Neural crest cell (in vitro differentiated cells): ENCODE measurements at regions not wholly inside any gene's neighbourhood (a gene's known extent, or its start where the extent isn't known, plus 50 kb on each side); places are given as distances from the start of the nearest gene placed in this dataset.
A peak's percentile ranks its signal among the peaks of the same experiment; 100 is the strongest.

Experiments
- DNase-seq: peaks from one replicate; pipeline ENCODE4 v3.0.0; 2021; ENCODE audit warnings: low read depth, mixed read lengths, low spot score
- H3K27ac Mint-ChIP-seq: one replicate; pipeline ENCODE4 v1.8.0; 2021; ENCODE audit warnings: mild to moderate bottlenecking, mixed read lengths; ENCODE audit not compliant: unreplicated experiment
- H3K27me3 Mint-ChIP-seq: 2 replicates; pipeline ENCODE4 v1.8.0; 2021; ENCODE audit warnings: low read depth, mild to moderate bottlenecking, mixed read lengths
- H3K36me3 Mint-ChIP-seq: 2 replicates; pipeline ENCODE4 v1.8.0; 2021; ENCODE audit warnings: low read depth, mild to moderate bottlenecking, mixed read lengths
- H3K4me1 Mint-ChIP-seq: 2 replicates; pipeline ENCODE4 v1.8.0; 2021; ENCODE audit warnings: mixed read lengths
- H3K4me3 Mint-ChIP-seq: one replicate; pipeline ENCODE4 v1.8.0; 2021; ENCODE audit warnings: mild to moderate bottlenecking, mixed read lengths
- H3K9me3 Mint-ChIP-seq: 2 replicates; pipeline ENCODE4 v1.8.0; 2021; ENCODE audit warnings: mixed read lengths
- TF ChIP-seq, protein P1 (sequence below): fragments of 200-600 bp; sonication (generic); conservative IDR thresholded peaks from 2 replicates; pipeline ENCODE4 v1.5.0; 2021; ENCODE audit warnings: antibody characterized with exemption, mild to moderate bottlenecking

DNA sequence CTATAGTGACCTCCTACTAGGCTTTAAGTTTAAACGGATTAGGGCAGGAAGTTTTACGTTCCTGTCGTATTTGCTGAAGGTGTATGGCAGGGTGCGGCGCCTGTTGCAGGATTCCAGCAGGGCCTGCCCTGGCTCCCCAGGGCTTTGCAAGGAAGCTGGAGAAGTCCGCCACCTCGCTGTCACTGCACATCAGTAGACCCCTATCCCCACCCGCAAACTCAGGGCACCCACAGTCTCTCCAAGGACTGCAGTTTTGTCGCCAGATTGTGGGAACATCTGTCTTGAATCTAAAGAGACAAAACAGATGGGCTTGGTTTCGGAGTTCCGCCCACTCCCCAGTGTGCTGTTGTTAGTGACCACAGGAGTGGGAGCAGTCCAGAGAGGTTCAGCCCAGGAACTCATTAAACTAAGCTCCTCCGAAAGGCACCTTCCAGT, 110.8 kb downstream of the CDC7 start:
- Mint-ChIP-seq H3K27ac (no peak overlapping the region), H3K9me3 (peaks cover 8% of the 10 kb centered on the region), H3K36me3 (no peaks in the 10 kb centered on the region), H3K4me1 (peaks cover 12% of the 10 kb centered on the region), H3K4me3 (no peak overlapping the region), H3K27me3 (no peaks in the 10 kb centered on the region)
- TF ChIP-seq, protein P1, sequence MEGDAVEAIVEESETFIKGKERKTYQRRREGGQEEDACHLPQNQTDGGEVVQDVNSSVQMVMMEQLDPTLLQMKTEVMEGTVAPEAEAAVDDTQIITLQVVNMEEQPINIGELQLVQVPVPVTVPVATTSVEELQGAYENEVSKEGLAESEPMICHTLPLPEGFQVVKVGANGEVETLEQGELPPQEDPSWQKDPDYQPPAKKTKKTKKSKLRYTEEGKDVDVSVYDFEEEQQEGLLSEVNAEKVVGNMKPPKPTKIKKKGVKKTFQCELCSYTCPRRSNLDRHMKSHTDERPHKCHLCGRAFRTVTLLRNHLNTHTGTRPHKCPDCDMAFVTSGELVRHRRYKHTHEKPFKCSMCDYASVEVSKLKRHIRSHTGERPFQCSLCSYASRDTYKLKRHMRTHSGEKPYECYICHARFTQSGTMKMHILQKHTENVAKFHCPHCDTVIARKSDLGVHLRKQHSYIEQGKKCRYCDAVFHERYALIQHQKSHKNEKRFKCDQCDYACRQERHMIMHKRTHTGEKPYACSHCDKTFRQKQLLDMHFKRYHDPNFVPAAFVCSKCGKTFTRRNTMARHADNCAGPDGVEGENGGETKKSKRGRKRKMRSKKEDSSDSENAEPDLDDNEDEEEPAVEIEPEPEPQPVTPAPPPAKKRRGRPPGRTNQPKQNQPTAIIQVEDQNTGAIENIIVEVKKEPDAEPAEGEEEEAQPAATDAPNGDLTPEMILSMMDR: no peak
- no peak for DNase-seq

DNA sequence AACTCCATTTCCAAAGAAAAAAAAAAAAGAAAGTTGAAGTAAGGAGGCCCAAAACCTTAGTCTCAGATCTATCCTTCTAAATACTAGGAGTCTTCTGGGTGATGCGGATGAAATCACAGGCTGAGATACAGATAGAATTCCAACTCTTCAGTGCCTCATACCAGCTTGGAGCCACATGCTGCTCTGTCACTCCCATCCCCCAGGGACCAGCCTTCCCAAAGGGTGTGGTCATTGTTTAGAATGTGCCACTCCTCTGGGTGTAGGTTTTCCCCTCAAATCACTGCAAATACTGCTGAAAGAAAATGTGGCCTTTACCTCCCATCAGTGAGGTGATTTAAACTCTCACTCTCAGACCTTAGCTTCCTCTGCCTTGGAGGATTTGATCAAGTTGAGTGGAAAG, 112.9 kb downstream of the CDC7 start:
- TF ChIP-seq, protein P1: no peak
- no peak overlapping the region for H3K27ac Mint-ChIP-seq
- no peak for DNase-seq
- no peaks in the 10 kb centered on the region for H3K27me3 Mint-ChIP-seq
- peaks cover 20% of the 10 kb centered on the region for H3K4me1 Mint-ChIP-seq
- peaks cover 3% of the 10 kb centered on the region for H3K9me3 Mint-ChIP-seq
- no peak overlapping the region for H3K4me3 Mint-ChIP-seq
- H3K36me3 Mint-ChIP-seq: no peaks in the 10 kb centered on the region

DNA sequence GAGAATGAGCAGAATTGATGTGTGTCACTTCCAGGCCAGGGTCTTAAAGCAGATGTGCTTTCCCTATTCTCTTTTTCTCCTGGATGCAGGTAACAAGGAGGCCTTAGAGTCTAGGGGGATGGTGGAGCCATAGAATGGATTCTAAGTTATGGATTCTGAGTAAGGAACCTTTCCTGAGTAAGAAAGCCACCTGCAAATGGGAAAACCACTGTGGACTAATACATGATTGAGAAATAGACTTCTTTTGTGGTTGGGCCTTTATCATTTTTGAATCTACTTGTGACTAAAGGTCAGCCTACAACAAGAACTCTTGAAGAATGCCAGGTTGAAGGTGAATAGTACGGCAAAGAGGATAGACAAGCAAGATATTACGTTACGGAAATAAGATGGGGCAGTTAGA, 116.1 kb downstream of the CDC7 start:
- Mint-ChIP-seq H3K4me1 (peaks cover 26% of the 10 kb centered on the region), H3K27me3 (no peaks in the 10 kb centered on the region), H3K9me3 (peaks cover 6% of the 10 kb centered on the region), H3K27ac (no peak overlapping the region), H3K4me3 (no peak overlapping the region), H3K36me3 (no peaks in the 10 kb centered on the region)
- TF ChIP-seq, protein P1: no peak
- DNase-seq: no peak

DNA sequence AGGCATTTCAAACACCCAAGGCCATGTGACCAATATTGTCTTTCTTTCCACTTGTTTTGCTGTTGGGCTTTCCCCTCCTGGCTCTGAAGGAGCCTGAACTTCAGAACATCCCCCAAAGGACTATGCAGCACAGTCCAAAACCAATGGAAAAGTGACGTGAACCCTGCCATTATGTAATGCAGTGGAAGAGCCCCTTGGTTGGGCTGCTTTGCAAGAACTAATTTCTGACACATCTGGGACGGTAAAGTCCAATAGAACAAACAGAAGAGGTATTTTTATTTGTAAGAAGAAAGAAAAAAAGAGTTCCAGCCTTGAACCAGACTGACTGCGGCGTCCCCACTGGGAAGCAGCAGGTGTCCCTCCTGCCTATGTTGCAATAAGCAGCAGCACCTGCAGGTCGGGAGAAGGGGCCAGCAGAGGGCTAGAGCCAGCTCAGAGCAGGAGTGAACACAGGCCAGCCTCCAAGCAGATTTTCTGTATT, 116.7 kb downstream of the CDC7 start:
- Mint-ChIP-seq H3K27me3 (no peaks in the 10 kb centered on the region), H3K9me3 (peaks cover 6% of the 10 kb centered on the region), H3K4me3 (no peak overlapping the region), H3K36me3 (no peaks in the 10 kb centered on the region), H3K4me1 (peaks cover 29% of the 10 kb centered on the region), H3K27ac (no peak overlapping the region)
- TF ChIP-seq, protein P1: peak; percentile 46
- no peak for DNase-seq

DNA sequence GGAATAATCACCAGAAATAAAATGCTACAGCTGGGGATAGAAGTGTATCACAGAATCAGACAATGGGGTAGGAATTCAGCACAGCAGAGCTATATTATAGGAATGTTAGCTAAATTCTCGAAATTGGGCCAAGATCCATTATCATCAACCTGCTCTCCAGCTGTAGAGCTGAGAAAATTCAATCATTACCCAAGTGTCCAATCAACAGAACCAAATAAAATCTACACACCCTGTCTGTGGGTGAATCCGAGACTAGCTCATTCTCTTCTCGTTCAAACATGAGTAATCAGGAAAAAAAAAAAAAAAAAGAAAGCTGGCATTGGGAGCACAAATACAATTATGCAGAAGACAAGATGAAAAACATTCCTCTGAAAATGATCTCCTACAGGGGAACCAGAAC, 119.2 kb downstream of the CDC7 start:
- DNase-seq: no peak
- TF ChIP-seq, protein P1: no peak
- Mint-ChIP-seq H3K27ac (no peak overlapping the region), H3K4me3 (no peak overlapping the region), H3K4me1 (peaks cover 50% of the 10 kb centered on the region), H3K9me3 (peaks cover 10% of the 10 kb centered on the region), H3K27me3 (no peaks in the 10 kb centered on the region), H3K36me3 (no peaks in the 10 kb centered on the region)

DNA sequence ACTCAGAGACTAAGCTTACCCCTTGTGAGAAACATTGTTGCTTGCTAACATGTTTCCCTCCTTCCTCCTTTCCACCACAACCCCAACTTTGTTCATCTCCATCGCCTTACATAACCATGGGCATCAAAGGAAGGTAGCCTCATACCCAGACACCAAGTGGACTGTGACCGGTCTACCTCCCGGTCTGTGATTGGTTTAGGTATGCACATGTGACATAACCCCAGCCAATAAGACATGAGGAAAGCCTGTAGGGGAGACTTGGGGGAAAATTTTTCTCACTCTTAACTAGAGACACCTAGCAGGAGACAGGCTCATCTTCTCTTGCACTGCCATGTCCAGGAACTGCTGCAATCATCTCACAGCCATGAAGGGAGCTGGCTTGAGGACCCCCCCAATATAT, 120.7 kb downstream of the CDC7 start:
- Mint-ChIP-seq H3K27ac (no peak overlapping the region), H3K27me3 (no peaks in the 10 kb centered on the region), H3K9me3 (peaks cover 8% of the 10 kb centered on the region), H3K4me1 (peaks cover 59% of the 10 kb centered on the region), H3K36me3 (no peaks in the 10 kb centered on the region), H3K4me3 (no peak overlapping the region)
- TF ChIP-seq, protein P1: no peak
- DNase-seq: no peak
